NCI-H524 treated with DMSO at 0.1 percent for 48 hours (cell line): ENCODE measurements at regions not wholly inside any gene's neighbourhood (a gene's known extent, or its start where the extent isn't known, plus 50 kb on each side); places are given as distances from the start of the nearest gene placed in this dataset.
"Not testable (repeated sequence)": the region's sequence is repeated elsewhere in the genome, so short reads cannot be mapped to it uniquely, and the experiment has no call there.

Experiments
- DNase-seq: peaks from one replicate; lab custom pipeline; 2025; lab: John Stamatoyannopoulos, UW

DNA sequence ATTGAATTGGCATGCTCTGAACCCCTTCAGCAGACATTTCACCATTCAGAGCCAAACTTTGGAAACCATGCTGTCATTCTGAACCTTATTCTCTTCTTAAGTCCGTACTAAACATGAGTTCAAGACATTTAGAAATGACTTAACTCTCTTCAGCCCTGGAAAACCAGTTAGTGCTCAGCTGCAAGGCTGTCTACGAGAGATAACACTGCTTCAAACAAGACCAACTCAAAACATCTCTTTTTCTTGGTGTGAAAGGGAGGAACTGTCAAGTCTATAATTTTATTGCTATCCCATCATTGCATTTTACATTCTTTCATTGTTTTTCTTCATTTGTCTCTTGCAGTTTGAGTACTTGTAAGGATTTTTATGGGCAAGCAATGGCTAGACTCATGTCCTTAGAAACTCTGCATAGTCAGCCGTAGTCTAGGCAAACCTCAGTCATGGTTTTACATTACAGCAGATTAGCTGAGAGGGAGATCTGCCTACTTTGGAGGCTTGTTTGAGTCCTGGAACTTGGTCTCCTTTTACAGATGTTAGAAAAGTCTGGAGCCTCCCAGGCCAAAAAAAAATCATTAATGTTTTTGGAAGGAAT is 120.6 kb upstream of the JADE1 start:
- no peak for DNase-seq

DNA sequence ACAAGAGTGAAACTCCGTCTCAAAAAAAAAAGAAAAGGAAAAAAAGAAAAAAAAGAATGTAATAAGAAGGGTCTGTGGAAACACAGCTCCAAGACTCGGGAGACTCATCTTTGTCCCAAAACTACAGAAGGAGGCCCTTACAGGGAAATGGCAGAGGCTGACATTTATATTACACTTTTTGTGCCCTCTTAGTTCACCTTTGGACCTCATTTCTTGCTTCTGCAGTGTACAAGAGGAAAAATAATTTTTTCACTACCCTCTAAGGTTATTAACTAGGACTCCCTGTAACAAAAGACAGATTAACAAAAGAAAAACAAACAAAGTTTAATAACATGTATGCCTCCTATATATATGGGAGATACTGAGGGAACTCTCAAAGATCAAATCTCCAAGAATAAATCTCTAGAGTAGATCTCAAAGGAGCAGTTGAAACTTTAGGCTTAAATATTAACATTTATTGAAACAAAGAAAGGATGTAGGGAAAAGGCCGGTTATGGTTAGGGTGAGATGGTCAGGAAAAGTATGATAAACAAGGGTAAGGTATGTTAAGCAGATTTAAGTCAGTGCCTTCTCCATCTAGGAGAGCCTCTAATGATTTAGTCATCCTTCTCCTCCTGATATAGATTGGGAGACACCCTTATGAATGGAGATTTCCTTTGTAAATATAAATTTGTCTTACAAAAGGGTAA is 121.3 kb upstream of the JADE1 start:
- no peak for DNase-seq

DNA sequence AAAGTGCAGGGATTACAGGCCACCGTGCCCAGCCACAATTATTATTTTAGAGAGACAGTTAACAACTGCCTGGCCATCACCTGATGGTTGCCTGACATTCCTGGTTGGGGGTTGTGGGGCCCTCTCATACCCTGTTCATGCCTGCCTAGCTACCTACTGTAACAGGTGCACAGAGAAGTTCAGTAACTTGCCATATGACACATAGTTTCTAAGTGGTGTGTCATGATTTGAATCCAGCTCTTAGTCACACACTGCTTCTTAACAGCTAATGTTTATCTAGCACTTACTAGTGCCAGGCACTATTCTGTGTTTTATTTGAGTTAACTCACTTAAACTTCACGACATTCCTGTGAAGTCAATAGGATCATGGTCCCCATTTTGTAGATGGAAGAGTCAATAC is 122.7 kb upstream of the JADE1 start:
- no peak for DNase-seq

DNA sequence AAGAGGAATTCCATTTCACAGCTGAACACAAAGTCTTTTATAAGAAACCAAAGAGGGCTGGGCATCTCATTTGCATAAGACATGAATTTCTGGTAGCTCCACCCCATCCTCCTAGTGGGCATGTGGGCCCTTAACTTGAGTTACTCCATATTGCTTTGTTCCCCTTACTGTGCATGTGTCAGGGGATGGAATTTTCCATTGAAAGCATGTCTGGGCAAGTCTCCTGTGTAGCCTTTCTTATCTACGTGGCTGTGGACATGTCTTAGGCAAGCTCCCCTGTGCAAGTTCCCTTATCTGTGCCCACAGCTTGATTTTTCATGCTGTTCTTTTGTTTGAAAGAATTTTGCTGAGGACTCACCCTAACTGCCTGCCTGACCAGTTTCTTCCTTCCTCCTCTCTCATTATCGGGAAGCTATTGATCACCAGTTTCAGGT is 123.5 kb upstream of the JADE1 start:
- no peak for DNase-seq

DNA sequence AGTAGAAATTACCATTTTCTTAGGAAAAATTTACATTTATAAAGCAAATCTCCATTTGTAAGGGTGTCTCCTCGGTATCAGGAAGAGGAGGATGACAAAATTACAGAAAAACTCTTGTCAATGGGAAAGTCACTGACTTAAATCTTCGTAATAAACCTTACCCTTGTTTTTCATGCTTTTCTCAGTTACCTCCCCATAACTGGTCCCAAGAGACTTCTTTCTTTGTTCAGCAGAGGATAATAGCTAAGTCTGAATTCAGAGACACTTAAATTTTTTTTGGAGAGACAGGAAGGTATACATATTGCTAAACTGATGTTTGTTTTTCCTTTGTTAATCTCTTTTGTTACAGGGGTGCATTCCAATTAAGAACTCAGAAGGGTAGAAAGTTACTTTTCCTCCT is 125.5 kb upstream of the JADE1 start:
- no peak for DNase-seq

DNA sequence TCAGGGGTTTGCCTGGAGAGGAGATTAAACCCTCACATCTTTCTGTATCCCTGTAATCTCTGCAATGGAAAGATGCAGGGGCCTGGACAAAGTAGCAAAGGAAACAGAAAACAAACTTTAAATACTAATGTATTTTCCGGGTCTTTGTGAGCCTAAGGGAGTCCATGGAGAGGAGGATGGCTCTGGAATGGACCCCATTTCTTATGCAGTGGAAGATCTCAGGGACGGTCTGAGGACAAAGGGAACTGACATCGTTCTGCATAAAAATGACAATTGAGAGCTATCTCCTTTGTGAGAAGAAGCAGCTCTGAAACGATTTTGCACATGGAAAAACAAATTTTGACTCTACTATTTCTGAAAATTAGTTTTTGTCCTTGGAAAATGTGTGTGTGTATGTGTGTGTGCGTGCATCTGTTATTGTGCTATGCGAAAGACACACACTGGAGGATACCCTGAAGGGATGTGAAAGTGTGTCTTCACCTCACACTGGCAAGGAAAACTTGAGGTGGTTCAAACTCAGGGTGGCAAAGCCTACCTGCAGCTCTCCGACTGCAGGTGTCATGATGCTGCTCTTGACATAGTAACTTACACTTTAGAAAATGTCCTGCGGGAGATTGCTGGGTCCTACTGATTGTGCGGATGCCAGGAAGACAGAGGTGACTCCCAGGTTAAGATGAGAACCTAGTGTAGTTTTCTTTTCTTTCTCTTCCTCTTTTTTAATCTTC is 126.4 kb upstream of the JADE1 start:
- no peak for DNase-seq

DNA sequence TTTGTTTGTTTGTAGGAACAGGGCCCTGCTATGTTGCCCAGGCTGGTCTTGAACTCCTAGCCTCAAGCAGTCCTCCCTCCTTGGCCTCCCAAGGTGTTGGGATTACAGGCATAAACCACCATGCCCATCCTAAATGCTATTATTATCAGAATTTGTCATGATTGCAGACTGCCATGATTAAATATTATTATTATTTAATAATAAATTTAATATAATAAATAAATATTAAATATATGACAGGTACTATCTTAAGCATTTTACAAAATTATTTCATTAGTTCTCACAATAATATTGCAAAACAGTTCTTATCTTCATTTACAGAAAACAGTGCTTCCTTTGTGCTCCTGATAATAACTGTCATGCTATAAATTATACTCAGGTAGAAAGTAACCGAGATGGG is 133.4 kb upstream of the JADE1 start:
- no peak for DNase-seq

DNA sequence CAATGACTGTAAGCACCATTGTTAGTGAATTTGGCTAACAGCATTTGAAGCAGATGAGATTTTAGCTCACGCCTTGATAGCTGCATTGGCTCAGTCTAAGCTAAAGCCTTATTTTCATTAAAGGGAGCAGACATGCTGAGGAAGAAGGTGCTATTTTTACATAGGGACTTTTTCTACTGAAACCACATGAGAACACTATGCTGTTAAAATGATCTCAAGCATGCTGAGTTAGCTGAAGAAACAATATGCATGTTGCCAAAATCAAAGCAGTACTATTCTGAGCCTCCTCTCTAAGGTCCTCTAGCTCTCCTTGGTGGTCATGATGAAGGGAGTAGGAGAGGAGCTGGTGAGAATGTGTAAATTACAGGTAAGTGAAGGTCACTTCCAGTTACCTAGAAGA is 134.4 kb upstream of the JADE1 start:
- no peak for DNase-seq

DNA sequence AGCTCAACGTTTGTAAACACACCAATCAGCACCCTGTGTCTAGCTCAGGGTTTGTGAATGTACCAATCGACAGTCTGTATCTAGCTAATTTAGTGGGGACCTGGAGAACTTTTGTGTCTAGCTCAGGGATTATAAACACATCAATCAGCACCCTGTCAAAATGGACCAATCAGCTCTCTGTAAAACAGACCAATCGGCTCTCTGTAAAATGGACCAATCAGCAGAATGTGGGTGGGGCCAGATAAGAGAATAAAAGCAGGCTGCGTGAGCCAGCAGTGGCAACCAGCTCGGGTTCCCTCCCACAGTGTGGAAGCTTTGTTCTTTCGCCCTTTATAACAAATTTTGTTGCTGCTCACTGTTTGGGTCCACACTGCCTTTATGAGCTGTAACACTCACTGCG is 136.3 kb upstream of the JADE1 start:
- not testable (repeated sequence) for DNase-seq

DNA sequence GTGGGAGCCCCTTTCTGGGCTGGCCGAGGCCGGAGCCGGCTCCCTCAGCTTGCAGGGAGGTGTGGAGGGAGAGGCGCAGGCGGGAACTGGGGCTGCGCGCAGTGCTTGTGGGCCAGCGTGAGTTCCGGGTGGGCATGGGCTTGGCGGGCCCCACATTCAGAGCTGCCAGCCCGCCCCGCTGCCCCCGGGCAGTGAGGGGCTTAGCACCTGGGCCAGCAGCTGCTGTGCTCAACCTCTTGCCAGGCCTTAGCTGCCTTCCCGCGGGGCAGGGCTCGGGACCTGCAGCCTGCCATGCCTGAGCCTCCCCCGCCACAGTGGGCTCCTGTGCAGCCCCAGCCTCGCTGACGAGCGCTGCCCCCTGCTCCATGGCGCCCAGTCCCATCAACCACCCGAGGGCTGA is 136.9 kb upstream of the JADE1 start:
- DNase-seq, result not testable (repeated sequence)

DNA sequence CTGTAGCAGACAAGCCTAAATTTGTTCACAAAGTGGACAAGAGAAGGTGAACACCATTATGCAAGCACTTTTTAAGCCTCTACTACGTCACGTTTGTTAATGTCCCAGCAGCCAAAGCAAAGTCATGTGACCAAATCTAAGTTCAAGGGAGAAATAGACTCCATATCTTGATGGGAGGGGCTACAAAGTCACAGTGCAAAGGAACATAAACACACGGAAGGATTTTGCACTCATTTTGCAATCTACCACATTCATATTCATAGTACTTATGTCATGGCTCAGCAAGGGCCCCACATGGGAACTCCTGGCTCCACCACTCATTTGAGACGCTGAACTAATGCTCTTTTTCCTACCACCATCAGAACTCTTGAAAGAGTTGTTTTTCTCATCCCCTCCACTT is 139.0 kb upstream of the JADE1 start:
- DNase-seq, result no peak

DNA sequence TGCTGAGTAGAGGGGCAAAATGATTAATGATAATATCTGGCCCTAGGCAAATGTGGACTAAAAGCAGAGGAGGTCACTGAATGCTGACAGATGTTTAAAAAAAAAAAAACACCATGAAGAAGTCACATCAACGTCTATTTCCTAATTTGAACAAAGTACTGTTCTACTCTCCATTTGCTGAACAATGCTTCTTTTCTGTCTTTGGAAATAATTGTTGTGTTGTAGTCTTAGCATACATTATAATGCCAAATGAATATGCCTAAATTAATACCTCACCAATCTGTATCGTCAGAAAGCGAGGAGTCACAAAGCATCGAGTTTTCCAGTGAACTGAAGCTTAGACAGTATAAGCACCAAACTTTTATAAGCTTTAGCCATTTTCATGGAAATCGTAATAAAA is 140.9 kb upstream of the JADE1 start:
- DNase-seq, result no peak

DNA sequence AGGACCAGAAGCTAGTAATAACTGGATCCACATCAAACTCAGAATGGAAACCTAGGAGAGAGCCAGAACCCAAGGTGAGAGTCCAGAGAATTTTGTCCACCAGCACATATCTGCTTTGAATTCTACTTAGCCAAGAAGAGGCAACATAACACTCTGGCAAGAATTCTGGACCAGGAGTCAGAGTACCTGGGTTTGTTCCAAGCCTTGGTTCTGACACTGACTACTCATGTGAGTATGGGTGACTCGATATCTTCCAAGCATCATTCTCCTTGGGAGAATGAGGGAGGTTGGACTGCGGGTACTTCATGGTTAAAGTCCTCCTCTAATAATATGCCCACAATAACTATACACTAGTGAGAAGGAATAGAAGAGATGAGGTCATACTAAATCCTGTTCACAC is 144.0 kb upstream of the JADE1 start:
- no peak for DNase-seq

DNA sequence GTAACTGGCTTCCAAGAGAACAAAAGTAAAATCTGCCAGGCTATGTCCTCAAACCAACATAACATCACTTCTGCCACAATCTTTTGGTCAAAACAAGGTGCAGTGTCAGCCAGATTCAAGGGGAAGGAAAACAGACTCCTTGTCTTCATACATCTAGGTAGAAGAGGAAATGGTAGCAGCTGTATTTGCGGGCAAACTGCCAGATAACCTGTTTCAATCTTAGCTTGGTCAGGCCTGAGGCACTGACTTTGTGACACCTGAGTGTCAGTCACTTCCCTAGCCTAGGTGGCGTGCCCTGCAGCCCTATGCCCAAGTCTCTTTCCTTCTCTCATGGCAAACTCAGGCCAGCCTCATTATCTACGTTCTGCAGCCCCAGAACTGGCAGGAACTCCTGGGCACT is 146.2 kb upstream of the JADE1 start:
- DNase-seq, result no peak

DNA sequence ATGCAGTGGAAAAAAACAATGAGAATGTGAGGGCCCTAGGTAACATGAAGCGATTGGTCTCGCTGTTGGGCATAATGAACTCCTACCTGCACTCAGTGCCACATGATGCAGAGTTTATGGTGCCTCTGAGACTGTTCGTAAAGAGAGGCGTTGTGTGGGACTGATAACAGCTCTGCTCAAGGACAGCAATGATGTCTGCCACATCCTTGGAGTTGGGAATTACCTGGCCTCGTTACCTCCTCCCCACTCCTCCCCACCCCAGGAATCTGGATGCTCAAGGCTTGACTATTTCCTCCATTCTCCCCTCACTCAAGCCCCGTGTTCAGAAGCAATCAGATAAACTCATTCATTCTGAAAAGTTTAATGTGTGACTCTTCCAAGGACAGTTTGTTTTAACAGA is 148.0 kb upstream of the JADE1 start:
- no peak for DNase-seq

DNA sequence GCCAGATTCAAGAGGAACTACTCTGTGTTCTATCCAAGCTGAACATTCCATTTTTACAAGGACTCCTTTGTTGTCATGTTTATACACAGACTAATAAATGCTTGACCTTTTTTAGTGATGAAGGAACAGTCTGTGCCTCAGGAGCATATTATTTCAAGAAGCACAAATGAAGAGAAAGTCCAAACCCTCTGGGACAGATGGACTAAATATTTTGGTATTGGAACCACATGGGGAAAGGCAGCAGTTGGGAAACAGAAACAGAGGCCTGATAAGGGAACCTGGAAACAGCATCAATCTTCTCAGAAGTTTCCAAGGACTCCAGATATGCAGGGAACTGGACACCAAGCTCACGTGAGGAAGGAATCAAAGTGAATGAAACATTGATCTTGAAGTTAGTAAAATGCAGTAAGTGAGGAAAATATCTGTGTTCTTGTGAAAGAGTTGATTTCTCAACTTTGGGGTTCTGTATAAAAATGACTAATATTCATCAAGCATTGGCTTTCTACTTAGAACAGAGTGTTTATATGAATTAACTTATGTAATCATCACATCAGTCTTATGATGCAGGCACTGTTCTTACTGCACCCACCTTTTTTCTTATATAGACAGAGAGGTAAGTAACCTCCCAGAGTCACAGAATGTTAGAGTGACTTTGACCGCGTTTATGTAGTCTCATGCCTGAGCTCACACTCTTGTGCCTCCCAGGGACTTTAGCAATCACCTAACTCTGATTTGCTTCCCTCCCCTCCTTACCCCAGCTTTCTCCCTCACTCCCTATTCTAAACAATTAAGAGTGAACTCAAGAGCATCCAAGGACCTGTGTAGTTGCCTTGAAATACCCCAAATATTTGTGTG is 148.9 kb upstream of the JADE1 start:
- no peak for DNase-seq

DNA sequence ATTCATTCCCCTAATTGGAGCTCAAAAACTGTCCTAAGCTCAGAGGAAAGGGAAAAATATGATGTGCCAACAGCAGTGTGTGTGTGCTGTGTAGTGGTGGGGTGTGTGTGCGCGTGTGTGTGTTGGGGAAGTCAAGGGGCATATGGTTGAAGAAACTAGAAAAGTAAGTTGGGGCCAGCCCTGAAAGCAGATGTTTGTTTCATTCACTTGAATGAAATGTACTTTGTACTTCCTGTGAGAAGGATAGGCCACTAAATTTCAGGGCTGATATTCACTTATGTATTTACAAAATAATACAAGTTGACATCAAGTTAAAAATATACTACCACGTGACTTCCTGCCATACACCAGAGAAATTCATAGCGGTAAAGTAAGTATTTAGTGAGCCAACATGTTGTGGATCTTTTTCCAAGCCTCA is 151.3 kb upstream of the JADE1 start:
- no peak for DNase-seq

DNA sequence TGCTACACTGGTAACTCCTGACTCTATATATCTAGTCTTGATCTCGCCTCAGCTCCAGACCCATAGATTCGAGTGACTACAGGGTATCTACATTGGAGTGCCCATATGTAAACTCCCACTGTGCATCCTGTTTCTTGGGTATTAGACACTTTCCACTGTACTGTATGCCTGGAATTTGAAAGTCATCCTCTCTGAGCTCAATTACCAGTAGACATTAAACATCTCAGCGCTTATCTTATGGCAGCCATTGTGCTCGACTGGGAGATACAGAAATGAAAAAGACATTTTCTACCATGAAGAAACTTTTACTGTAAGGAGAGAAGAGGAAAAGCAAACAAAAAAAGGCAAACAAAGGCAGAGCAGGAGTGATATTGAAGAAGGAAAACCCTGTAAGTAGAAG is 151.9 kb upstream of the JADE1 start:
- DNase-seq, result no peak

DNA sequence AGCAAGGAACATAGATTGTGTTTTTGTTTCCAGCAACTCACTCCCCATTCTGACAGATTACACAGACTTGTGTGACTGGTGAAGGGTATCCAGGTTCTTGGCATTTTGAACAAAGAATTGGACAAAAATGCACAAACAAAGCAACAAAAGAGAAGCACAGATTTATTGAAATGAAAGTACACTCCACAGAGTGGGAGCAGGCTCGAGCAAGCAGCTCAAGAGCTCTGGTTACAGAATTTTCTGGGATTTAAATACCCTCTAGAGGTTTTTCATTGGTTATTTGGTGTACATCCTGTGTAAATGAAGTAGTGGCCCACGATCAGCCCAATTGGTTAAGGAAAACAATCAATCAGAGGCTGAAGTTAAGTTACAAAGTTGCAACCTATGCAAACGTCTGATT is 155.0 kb upstream of the JADE1 start:
- no peak for DNase-seq

DNA sequence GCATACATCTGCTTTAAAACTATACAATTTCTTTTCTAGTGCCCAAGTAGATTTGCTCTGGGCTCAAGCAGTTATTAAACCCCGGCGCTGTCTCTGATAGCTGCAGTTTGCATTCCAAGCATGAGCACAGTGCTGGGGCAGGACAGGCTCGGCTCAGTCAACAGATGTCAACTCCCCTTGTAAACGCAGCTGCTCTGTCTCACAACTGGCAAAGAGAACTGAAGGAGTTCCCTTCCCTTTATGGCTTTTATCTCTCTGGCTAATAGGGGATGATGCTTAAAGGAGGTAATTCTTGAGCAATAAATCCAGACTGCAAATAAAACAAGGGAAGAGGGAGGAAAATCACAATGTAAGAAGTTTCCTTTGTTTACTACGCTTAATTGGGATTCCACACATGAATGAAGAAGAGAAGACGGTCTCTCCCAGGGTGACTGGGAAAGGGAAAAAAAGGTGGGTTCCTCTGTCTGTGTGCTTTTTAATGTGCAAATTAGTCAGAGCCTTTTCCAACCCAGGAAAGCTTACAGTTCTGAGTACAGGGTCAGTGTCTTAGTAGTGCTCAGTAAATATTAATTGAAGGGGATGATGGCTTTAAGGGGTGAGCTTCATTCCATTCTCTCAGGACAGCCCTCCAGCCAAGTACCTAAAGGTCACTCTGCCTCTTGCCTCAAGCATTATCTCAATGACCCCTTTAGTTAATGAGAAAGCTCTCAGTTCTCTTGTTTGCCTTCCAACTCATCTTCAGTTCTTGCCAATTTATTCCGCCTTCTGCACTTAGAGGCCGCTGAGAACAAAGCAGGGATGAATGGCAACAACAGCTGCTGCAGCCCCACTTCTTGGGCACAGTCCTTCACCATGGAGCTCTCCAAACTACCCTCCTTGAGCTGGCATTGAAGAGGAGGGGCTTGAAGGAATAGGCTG is 155.7 kb upstream of the JADE1 start:
- no peak for DNase-seq

DNA sequence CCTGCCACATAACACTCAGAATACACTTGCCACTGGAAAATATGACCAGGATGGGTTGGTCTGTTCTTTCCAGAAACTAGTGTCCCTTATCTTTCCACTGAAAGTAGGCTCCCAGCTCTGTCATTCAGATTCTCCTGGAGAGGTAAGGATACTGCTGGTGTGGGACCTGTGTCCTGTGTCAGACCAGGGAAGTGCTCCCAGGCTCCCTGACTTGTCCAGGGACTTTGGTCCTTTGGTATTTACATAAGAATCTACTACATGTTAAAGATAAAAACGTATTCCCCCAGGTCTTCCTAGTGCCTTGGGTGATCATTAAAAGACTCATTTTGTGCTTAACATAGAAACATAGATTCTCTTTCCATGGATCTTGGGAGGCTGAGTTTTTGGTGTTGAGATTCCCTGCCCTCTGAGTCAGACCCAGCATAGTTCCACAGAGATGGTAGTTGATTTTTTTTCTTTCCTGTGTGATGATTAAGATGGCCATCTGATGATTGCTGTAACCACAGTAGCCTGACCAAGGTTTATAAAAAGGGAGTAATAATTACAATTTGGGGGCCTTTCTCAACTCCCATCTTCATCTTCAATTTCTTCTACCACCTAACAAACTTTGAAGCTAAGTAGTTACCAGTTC is 159.8 kb upstream of the JADE1 start:
- no peak for DNase-seq
